ENCODE measurements at regions not wholly inside any gene's neighbourhood (a gene's known extent, or its start where the extent isn't known, plus 50 kb on each side); places are given as distances from the start of the nearest gene placed in this dataset.
"Not testable (repeated sequence)": the region's sequence is repeated elsewhere in the genome, so short reads cannot be mapped to it uniquely, and the experiment has no call there.

- Histone ChIP-seq H3K9me3 (no peaks in the 10 kb centered on the region), H3K27me3 (no peaks in the 10 kb centered on the region), H3K4me1 (no peaks in the 10 kb centered on the region), H3K27ac (no peak overlapping the region), H3K36me3 (no peaks in the 10 kb centered on the region), H3K4me3 (no peak overlapping the region)
- DNase-seq: no peak
- in situ Hi-C loops (cut with MboI; ENCODE audit: low sequenced_read_pairs in 4 of 4): no loop called here
- no peak for ATAC-seq
- no peak for TF ChIP-seq POLR2A (IDR thresholded peaks at IDR 0.05)
- TF ChIP-seq, protein P1, sequence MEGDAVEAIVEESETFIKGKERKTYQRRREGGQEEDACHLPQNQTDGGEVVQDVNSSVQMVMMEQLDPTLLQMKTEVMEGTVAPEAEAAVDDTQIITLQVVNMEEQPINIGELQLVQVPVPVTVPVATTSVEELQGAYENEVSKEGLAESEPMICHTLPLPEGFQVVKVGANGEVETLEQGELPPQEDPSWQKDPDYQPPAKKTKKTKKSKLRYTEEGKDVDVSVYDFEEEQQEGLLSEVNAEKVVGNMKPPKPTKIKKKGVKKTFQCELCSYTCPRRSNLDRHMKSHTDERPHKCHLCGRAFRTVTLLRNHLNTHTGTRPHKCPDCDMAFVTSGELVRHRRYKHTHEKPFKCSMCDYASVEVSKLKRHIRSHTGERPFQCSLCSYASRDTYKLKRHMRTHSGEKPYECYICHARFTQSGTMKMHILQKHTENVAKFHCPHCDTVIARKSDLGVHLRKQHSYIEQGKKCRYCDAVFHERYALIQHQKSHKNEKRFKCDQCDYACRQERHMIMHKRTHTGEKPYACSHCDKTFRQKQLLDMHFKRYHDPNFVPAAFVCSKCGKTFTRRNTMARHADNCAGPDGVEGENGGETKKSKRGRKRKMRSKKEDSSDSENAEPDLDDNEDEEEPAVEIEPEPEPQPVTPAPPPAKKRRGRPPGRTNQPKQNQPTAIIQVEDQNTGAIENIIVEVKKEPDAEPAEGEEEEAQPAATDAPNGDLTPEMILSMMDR (IDR thresholded peaks at IDR 0.05 in 4 of 5, conservative IDR thresholded peaks at IDR 0.05 in 1 of 5): no peak
- intact Hi-C loops (cut with DNase I; ENCODE audit: low total_unique reads): no loop called here
Measured at GRCh38 chr6:140789466-140789865, 1343.3 kb upstream of the GJE1 start.

GRCh38 chr6:140785926-140786325 lies 1346.8 kb upstream of the GJE1 start:
- H3K27me3 ChIP-seq: no peaks in the 10 kb centered on the region
- no peaks in the 10 kb centered on the region for H3K4me1 ChIP-seq
- in situ Hi-C loops (cut with MboI; ENCODE audit: low sequenced_read_pairs in 4 of 4): no loop called here
- TF ChIP-seq, protein P1 (IDR thresholded peaks at IDR 0.05 in 4 of 5, conservative IDR thresholded peaks at IDR 0.05 in 1 of 5): no peak
- TF ChIP-seq POLR2A (IDR thresholded peaks at IDR 0.05): no peak
- intact Hi-C loops (cut with DNase I; ENCODE audit: low total_unique reads): no loop called here
- no peak for ATAC-seq
- no peak for DNase-seq
- H3K36me3 ChIP-seq: no peaks in the 10 kb centered on the region
- no peaks in the 10 kb centered on the region for H3K9me3 ChIP-seq
- H3K27ac ChIP-seq: no peak overlapping the region
- no peak overlapping the region for H3K4me3 ChIP-seq

GRCh38 chr6:140784573-140784972 lies 1348.2 kb upstream of the GJE1 start:
- TF ChIP-seq, protein P1 (IDR thresholded peaks at IDR 0.05 in 4 of 5, conservative IDR thresholded peaks at IDR 0.05 in 1 of 5): no peak
- no peak for TF ChIP-seq POLR2A (IDR thresholded peaks at IDR 0.05)
- intact Hi-C loops (cut with DNase I; ENCODE audit: low total_unique reads): no loop called here
- Histone ChIP-seq H3K27me3 (no peaks in the 10 kb centered on the region), H3K4me1 (no peaks in the 10 kb centered on the region), H3K27ac (no peak overlapping the region), H3K9me3 (no peaks in the 10 kb centered on the region), H3K4me3 (no peak overlapping the region), H3K36me3 (no peaks in the 10 kb centered on the region)
- no peak for DNase-seq
- ATAC-seq: no peak
- in situ Hi-C loops (cut with MboI; ENCODE audit: low sequenced_read_pairs in 4 of 4): no loop called here

DNA sequence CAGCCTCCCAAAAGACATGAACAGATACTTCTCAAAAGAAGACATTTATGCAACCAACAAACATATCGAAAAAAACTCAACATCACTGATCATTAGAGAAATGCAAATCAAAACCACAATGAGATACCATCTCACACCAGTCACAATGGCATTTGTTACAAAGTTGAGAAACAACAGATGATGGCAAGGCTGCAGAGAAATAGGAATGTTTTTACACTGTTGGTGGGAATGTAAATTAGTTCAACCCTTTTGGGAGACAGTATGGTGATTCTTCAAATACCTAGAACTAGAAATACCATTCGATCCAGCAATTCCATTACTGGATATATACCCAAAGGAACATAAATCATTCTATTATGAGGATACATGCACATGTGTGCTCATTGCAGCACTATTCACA lies 1349.2 kb upstream of the GJE1 start:
- H3K27ac ChIP-seq; ATAC-seq; H3K4me1 ChIP-seq; intact Hi-C loops (cut with DNase I; ENCODE audit: low total_unique reads); in situ Hi-C loops (cut with MboI; ENCODE audit: low sequenced_read_pairs in 4 of 4); H3K4me3 ChIP-seq; H3K9me3 ChIP-seq; DNase-seq; H3K36me3 ChIP-seq; H3K27me3 ChIP-seq: not testable (repeated sequence)

DNA sequence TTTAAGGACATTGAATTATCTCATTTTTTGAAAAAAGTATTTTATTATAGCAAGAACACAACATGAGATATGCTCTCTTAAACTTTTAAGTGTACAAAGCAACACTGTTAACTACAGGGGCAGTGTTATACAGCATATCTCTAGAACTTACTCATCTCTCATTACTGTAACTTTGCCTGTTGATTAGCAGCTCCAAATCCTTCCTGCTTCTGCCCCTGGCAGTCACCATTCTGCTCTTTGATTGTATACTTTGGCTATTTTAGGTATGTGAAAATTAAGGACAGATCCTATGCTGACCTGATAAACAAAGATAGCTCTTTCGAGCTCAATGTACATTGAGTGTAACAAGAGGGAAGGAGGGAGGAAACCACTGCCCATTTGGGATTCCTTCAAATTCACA lies 1349.8 kb upstream of the GJE1 start:
- DNase-seq (no peak), ATAC-seq (no peak)
- in situ Hi-C loops (cut with MboI; ENCODE audit: low sequenced_read_pairs in 4 of 4): no loop called here
- Histone ChIP-seq H3K9me3 (no peaks in the 10 kb centered on the region), H3K27ac (no peak overlapping the region), H3K4me3 (no peak overlapping the region), H3K4me1 (no peaks in the 10 kb centered on the region), H3K36me3 (no peaks in the 10 kb centered on the region), H3K27me3 (no peaks in the 10 kb centered on the region)
- intact Hi-C loops (cut with DNase I; ENCODE audit: low total_unique reads): no loop called here
- no peak for TF ChIP-seq POLR2A (IDR thresholded peaks at IDR 0.05)
- TF ChIP-seq, protein P1 (IDR thresholded peaks at IDR 0.05 in 4 of 5, conservative IDR thresholded peaks at IDR 0.05 in 1 of 5): no peak
